C4-2B (cell line): ENCODE measurements at regions not wholly inside any gene's neighbourhood (a gene's known extent, or its start where the extent isn't known, plus 50 kb on each side); places are given as distances from the start of the nearest gene placed in this dataset.

Experiments
- CTCF ChIP-seq: fragments of 450-650 bp; conservative IDR thresholded peaks from 2 replicates; pipeline ENCODE4 v1.5.1; 2017; ENCODE audit warnings: mild to moderate bottlenecking
- ZFX ChIP-seq: fragments of 450-650 bp; IDR thresholded peaks from 2 replicates; pipeline ENCODE4 v1.6.1; 2017

DNA sequence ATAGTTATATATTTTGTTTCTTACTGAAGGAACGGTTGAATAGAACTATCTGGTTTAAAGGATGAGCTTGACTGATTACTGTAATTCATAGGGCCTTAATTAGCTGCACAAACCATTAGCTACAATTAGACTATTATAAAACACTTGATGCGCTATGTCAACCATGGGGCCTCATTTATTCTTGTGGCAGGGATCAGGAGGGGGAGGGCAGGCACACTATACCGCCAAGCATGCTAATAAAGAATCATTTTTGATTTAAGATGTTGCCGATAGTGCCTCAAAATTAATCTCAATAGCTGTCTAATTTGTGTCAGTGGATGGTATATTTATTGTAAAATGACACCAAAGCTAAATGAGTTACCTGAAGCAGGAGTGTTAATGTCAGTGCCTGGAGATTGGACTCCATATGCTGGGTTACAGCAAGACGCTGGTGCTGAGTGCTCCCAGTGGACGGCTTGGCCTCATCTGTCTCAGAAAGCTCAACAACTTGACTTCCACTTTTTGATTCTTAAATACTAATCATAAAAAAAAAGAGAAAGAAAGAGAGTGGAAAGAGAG, 1007.0 kb upstream of the CELF4 start:
- TF ChIP-seq CTCF (no peak), ZFX (no peak)
